Heart right ventricle (tissue), 16 donors: ENCODE measurements at regions not wholly inside any gene's neighbourhood (a gene's known extent, or its start where the extent isn't known, plus 50 kb on each side); places are given as distances from the start of the nearest gene placed in this dataset.

Source experiments
- ATAC-seq, 8 donors: fragments of 200-7000 bp; cut with Tn5 transposase; one replicate each; pipeline ENCODE4 v1.9.1; 2020; ENCODE audit warnings: mild to moderate bottlenecking in 8 of 8, moderate library complexity in 8 of 8, moderate number of reproducible peaks in 1 of 8
- DNase-seq, 2 donors: peaks; one replicate each; pipeline ENCODE4 v3.0.0-alpha.2; 2020
- H3K27ac ChIP-seq, 10 donors: fragments of 200-600 bp; sonication (generic) in 2 of 10; one replicate each; pipeline versions ENCODE4 v1.5.0 to v1.8.0; 2020 to 2022; ENCODE audit warnings: mild to moderate bottlenecking in 3 of 10
- H3K27me3 ChIP-seq, 7 donors: fragments of 200-600 bp; one replicate each; pipeline ENCODE4 v1.8.0; 2021 to 2022; ENCODE audit warnings: mild to moderate bottlenecking in 2 of 7
- H3K36me3 ChIP-seq, 9 donors: fragments of 200-600 bp; sonication (generic) in 1 of 9; one replicate each; pipeline versions ENCODE4 v1.5.0 to v1.8.0; 2020 to 2022; ENCODE audit warnings: mild to moderate bottlenecking in 2 of 9
- H3K4me1 ChIP-seq, 9 donors: fragments of 200-600 bp; sonication (generic) in 1 of 9; one replicate each; pipeline versions ENCODE4 v1.5.0 to v1.8.0; 2020 to 2022; ENCODE audit warnings: mild to moderate bottlenecking in 4 of 9
- H3K4me3 ChIP-seq, 10 donors: fragments of 200-600 bp; sonication (generic) in 2 of 10; one replicate each; pipeline versions ENCODE4 v1.5.0 to v1.8.0; 2020 to 2022; ENCODE audit warnings: mild to moderate bottlenecking in 7 of 10, moderate library complexity in 2 of 10
- H3K9me3 ChIP-seq, 11 donors: fragments of 200-600 bp in 10 of 11; sonication (generic) in 2 of 11; one replicate each; pipeline versions ENCODE4 v1.5.0 to v1.8.0; 2013 to 2022; ENCODE audit warnings: mild to moderate bottlenecking in 2 of 11, control low read depth in 1 of 11, moderate library complexity in 1 of 11
- WGBS, 2 donors: extraction: QIAGEN DNeasy Blood & Tissue Kit; methylation state at CpG; one replicate each; pipeline ENCODE4 v1.1.7; 2013; ENCODE audit warnings: inconsistent platforms in 1 of 2; 5-methylcytosine and 5-hydroxymethylcytosine counted together
- intact Hi-C, 10 donors: fragments of 100-400 bp; cut with DNase I; formaldehyde crosslinking; loops; one replicate each; pipeline versions ENCODE4 v1.11.1 to v1.14.2; 2022
- TF ChIP-seq, protein P1 (sequence below), 9 donors: fragments of 200-600 bp; sonication (generic) in 2 of 9; IDR thresholded peaks; one replicate each; pipeline versions ENCODE4 v1.5.0 to v1.8.0; 2021 to 2022; ENCODE audit warnings: antibody characterized with exemption in 9 of 9, mild to moderate bottlenecking in 5 of 9, moderate library complexity in 1 of 9
- donor health status: Arrhythmogenic right ventricular cardiomyopathy.
- donor health status: ischemic (EF 13 %, LVEDD 7.1; RV severe dilation, severe dysfunction).
- donor health status: healthy with polysubstance abuse.
- donor health status: DM: no; HTN: yes; CAD: no.
- donor health status: DM: no; HTN: no; CAD: no.
- donor health status: ischemic (EF 25% LVEDD 6.9; RV normal size, moderate dysfunction).
- donor health status: ischemic (EF 25% LVEDD 5.7; RV mildly dilated, moderate dysfunction).
- donor health status: healthy.
- donor health status: DM: yes; HTN: yes; CAD: no.
- donor health status: Ischemic cardiomyopathy.
- donor health status: ischemic (EF 35%, LVEDD 5.7; RV mildly dilated, moderate dysfunction).
- donor health status: nonischemic (EF 11% LVEDD 7.7; RV severe dilation, severe dysfunction).
- donor health status: DM: yes; HTN: yes; CAD: no.
- donor health status: PGD.
- donor health status: ischemic (EF 29% LVEDD 5.4; RV normal size, mild dysfunction).
- donor health status: nonischemic (EF 23%, LVEDD 6.1; RV moderate dilation, normal function).

DNA sequence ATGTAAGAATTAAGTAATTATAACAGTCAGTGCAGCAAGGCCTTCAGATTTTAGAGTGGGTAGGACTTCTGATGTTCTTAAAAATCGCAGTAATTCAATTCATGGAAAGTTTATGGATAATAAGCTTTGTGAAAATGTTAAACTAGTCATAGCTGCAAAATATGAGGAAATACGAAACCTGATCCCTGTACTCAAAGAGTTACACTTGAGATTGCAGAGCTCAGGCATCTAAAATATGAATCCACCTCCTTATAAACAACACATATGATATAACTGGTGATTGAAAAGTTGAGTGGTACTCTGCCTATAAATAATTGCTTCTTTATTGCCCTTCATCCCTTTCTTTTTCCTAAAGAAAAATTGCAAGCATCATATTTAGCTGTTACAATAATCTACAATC, 473.3 kb downstream of the OTOL1 start:
- no peak overlapping the region for H3K4me3 ChIP-seq
- no peak for ATAC-seq
- no peaks in the 10 kb centered on the region for H3K4me1 ChIP-seq
- TF ChIP-seq, protein P1, sequence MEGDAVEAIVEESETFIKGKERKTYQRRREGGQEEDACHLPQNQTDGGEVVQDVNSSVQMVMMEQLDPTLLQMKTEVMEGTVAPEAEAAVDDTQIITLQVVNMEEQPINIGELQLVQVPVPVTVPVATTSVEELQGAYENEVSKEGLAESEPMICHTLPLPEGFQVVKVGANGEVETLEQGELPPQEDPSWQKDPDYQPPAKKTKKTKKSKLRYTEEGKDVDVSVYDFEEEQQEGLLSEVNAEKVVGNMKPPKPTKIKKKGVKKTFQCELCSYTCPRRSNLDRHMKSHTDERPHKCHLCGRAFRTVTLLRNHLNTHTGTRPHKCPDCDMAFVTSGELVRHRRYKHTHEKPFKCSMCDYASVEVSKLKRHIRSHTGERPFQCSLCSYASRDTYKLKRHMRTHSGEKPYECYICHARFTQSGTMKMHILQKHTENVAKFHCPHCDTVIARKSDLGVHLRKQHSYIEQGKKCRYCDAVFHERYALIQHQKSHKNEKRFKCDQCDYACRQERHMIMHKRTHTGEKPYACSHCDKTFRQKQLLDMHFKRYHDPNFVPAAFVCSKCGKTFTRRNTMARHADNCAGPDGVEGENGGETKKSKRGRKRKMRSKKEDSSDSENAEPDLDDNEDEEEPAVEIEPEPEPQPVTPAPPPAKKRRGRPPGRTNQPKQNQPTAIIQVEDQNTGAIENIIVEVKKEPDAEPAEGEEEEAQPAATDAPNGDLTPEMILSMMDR (IDR thresholded peaks at IDR 0.05), result no peak
- no peak for DNase-seq
- H3K27ac ChIP-seq, result no peak overlapping the region
- intact Hi-C loops, result no loop called here
- peaks cover 0 to 2% (median 0%) of the 10 kb centered on the region in 11 donors for H3K9me3 ChIP-seq
- no peaks in the 10 kb centered on the region for H3K27me3 ChIP-seq
- 78 to 83% methylated on average over 2 of the region's 2 CpGs for WGBS, 2 donors
- no peaks in the 10 kb centered on the region for H3K36me3 ChIP-seq

DNA sequence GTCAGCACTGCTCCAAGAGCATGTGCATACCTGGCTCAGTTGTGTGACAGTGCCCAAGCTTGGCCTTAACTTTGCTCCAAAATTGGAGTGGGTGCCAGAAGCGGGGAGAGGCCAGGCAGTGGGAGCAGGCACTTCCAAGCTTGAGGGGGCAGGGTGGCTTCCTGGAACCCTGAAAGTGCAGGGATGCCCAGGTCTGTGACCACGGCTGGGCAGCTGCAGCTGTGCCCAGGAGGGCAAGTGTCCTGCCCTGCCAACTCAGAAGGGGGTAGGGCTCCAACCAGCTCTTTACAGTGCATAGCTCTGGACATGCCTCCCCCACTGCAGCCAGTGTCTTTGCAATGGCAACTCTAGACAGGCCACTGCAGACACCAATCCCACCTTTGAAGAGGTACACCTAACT, 478.6 kb downstream of the OTOL1 start:
- DNase-seq (no peak), ATAC-seq (no peak)
- TF ChIP-seq, protein P1 (IDR thresholded peaks at IDR 0.05), result no peak
- Histone ChIP-seq H3K4me3 (no peak overlapping the region), H3K4me1 (no peaks in the 10 kb centered on the region), H3K36me3 (no peaks in the 10 kb centered on the region), H3K27ac (no peak overlapping the region), H3K27me3 (no peaks in the 10 kb centered on the region), H3K9me3 (no peaks in the 10 kb centered on the region)
- 73 to 80% methylated on average over 2 of the region's 2 CpGs for WGBS, 2 donors
- intact Hi-C loops, result loop anchor here in 1 of 10 donors (5.0 kb wide), 1 partner anchor 48 kb away; no protein-coding TSS in a partner anchor

DNA sequence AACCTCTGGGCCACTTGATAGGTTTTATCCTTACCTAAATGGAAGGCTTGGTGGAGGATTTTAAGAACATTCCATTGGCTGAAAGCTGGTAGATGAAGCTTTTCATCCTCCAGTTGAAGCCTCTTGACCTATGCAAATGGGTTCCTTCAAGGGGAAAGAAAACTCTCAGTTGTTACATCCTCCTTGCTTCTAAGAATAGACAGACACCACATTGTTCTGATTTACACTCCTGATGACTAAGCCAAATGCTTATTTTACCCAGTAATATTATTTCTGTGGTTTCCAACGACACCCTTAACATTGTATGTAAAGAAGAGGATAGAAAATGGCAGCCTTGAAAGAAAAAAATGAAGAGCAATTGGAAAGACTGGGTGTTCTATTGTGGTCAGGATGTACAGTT, 480.5 kb downstream of the OTOL1 start:
- Histone ChIP-seq H3K27me3 (no peaks in the 10 kb centered on the region), H3K4me3 (no peak overlapping the region), H3K27ac (no peak overlapping the region), H3K36me3 (no peaks in the 10 kb centered on the region), H3K9me3 (no peaks in the 10 kb centered on the region), H3K4me1 (no peaks in the 10 kb centered on the region)
- TF ChIP-seq, protein P1 (IDR thresholded peaks at IDR 0.05), result no peak
- no peak for DNase-seq
- 61 to 69% methylated on average over 1 of the region's 1 CpG for WGBS, 2 donors
- intact Hi-C loops, result loop anchor here in 1 of 10 donors (5.0 kb wide), 1 partner anchor 50 kb away; no protein-coding TSS in a partner anchor
- ATAC-seq, result no peak

DNA sequence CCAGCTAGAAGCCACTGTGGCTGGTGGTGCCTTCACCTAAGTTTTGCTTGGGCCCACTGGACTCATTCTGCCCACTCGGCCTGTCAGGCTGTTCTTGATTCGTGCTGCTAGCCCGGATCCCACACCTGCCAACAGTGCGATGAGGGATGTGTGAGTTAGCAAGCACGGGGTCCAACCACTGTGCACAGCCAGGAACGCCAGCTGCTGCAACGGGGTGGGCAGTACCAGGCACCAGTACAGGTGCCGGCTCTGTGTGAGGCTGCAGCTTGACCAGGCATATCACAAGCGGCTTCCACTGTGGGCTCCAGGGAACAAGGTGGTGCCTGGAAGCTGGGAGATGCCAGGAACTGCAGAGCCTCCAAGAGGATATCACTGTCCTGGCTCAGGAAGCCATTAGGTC, 481.2 kb downstream of the OTOL1 start:
- Histone ChIP-seq H3K4me1 (no peaks in the 10 kb centered on the region), H3K9me3 (no peaks in the 10 kb centered on the region), H3K4me3 (no peak overlapping the region), H3K36me3 (no peaks in the 10 kb centered on the region), H3K27ac (no peak overlapping the region), H3K27me3 (no peaks in the 10 kb centered on the region)
- intact Hi-C loops, result loop anchor here in 1 of 10 donors (5.0 kb wide), 1 partner anchor 51 kb away; no protein-coding TSS in a partner anchor
- DNase-seq (no peak), ATAC-seq (no peak)
- TF ChIP-seq, protein P1 (IDR thresholded peaks at IDR 0.05), result no peak
- 91% methylated on average over 9 of the region's 9 CpGs for WGBS, 2 donors
